H9 (cell line): ENCODE measurements at regions not wholly inside any gene's neighbourhood (a gene's known extent, or its start where the extent isn't known, plus 50 kb on each side); places are given as distances from the start of the nearest gene placed in this dataset.
"Not testable (repeated sequence)": the region's sequence is repeated elsewhere in the genome, so short reads cannot be mapped to it uniquely, and the experiment has no call there.

Experiments used
- DNase-seq: peaks from one replicate; pipeline ENCODE4 v3.0.0-alpha.2; 2017
- H2AFZ ChIP-seq: one replicate; pipeline ENCODE4 v1.6.1; 2013; ENCODE audit warnings: mild to moderate bottlenecking, low read length, control low read depth, moderate library complexity
- H2AK5ac ChIP-seq: 2 replicates; pipeline ENCODE4 v1.6.1; 2013; ENCODE audit warnings: low read length, control low read depth, mixed read lengths; ENCODE audit not compliant: insufficient read length
- H2BK120ac ChIP-seq: one replicate; pipeline ENCODE4 v1.6.1; 2013; ENCODE audit warnings: low read depth, mild to moderate bottlenecking, low read length, control low read depth, inconsistent platforms; ENCODE audit not compliant: poor library complexity, severe bottlenecking
- H2BK12ac ChIP-seq: 2 replicates; pipeline ENCODE4 v1.6.1; 2013; ENCODE audit warnings: low read length, control low read depth, mixed read lengths, low read depth; ENCODE audit not compliant: insufficient read length
- H2BK15ac ChIP-seq: 2 replicates; pipeline ENCODE4 v1.6.1; 2013; ENCODE audit warnings: low read depth, low read length, control low read depth
- H2BK20ac ChIP-seq: one replicate; pipeline ENCODE4 v1.6.1; 2013; ENCODE audit warnings: low read depth, mild to moderate bottlenecking, low read length, control low read depth, inconsistent platforms; ENCODE audit not compliant: poor library complexity, severe bottlenecking
- H2BK5ac ChIP-seq: 2 replicates; pipeline ENCODE4 v1.6.1; 2013; ENCODE audit warnings: low read length, control low read depth, mixed read lengths; ENCODE audit not compliant: insufficient read length
- H3K14ac ChIP-seq: 2 replicates; pipeline ENCODE4 v1.6.1; 2013; ENCODE audit warnings: low read length, control low read depth; ENCODE audit not compliant: insufficient read depth
- H3K18ac ChIP-seq: 2 replicates; pipeline ENCODE4 v1.6.1; 2013; ENCODE audit warnings: low read depth, mild to moderate bottlenecking, mixed read lengths, low read length, control low read depth; ENCODE audit not compliant: insufficient read length
- H3K23ac ChIP-seq: 2 replicates; pipeline ENCODE4 v1.6.1; 2013; ENCODE audit warnings: low read length, control low read depth, mixed read lengths, low read depth; ENCODE audit not compliant: insufficient read length
- H3K23me2 ChIP-seq: 2 replicates; pipeline ENCODE4 v1.6.1; 2013; ENCODE audit warnings: low read depth, mild to moderate bottlenecking, mixed read lengths, low read length, control low read depth; ENCODE audit not compliant: insufficient read length, poor library complexity, severe bottlenecking
- H3K27ac ChIP-seq: 2 replicates; pipeline ENCODE4 v1.5.1; 2013; ENCODE audit warnings: low read length, control low read depth, mixed read lengths, low read depth; ENCODE audit not compliant: insufficient read length
- H3K27me3 ChIP-seq: 2 replicates; pipeline ENCODE4 v1.6.1; 2013; ENCODE audit warnings: low read length, control low read depth, inconsistent platforms; ENCODE audit not compliant: insufficient read depth
- H3K4ac ChIP-seq: 2 replicates; pipeline ENCODE4 v1.6.1; 2013; ENCODE audit warnings: low read depth, mild to moderate bottlenecking, control low read depth, inconsistent platforms, low read length, moderate library complexity
- H3K4me1 ChIP-seq: 2 replicates; pipeline ENCODE4 v1.6.1; 2013; ENCODE audit warnings: low read length, control low read depth, inconsistent platforms; ENCODE audit not compliant: insufficient read depth
- H3K4me2 ChIP-seq: 2 replicates; pipeline ENCODE4 v1.6.1; 2013; ENCODE audit warnings: low read length, control low read depth, mixed read lengths; ENCODE audit not compliant: insufficient read length, insufficient read depth
- H3K56ac ChIP-seq: 2 replicates; pipeline ENCODE4 v1.6.1; 2013; ENCODE audit warnings: low read depth, mild to moderate bottlenecking, mixed read lengths, low read length, control low read depth; ENCODE audit not compliant: insufficient read length
- H3K79me1 ChIP-seq: 2 replicates; pipeline ENCODE4 v1.6.1; 2013; ENCODE audit warnings: low read depth, mild to moderate bottlenecking, moderate library complexity, low read length, control low read depth, inconsistent platforms; ENCODE audit not compliant: insufficient read depth, poor library complexity, severe bottlenecking
- H3K79me2 ChIP-seq: 2 replicates; pipeline ENCODE4 v1.6.1; 2013; ENCODE audit warnings: low read length, control low read depth, inconsistent platforms; ENCODE audit not compliant: insufficient read depth
- H3K9ac ChIP-seq: 2 replicates; pipeline ENCODE4 v1.6.1; 2013; ENCODE audit warnings: low read length, control low read depth, mixed read lengths; ENCODE audit not compliant: insufficient read length; ENCODE audit errors: extremely low read depth
- H3K9me3 ChIP-seq: one replicate; pipeline ENCODE4 v1.6.1; 2013; ENCODE audit warnings: low read depth, low read length, inconsistent platforms; ENCODE audit not compliant: control insufficient read depth
- H3T11ph ChIP-seq: one replicate; pipeline ENCODE4 v1.6.1; 2013; ENCODE audit warnings: mild to moderate bottlenecking, low read length, control low read depth, inconsistent platforms
- H4K20me1 ChIP-seq: one replicate; pipeline ENCODE4 v1.6.1; 2013; ENCODE audit not compliant: control insufficient read depth, insufficient read length, insufficient read depth
- H4K5ac ChIP-seq: 2 replicates; pipeline ENCODE4 v1.6.1; 2013; ENCODE audit warnings: low read depth, mild to moderate bottlenecking, mixed read lengths, low read length, control low read depth; ENCODE audit not compliant: insufficient read length
- H4K8ac ChIP-seq: replicated peaks from 2 replicates; pipeline ENCODE4 v1.6.1; 2013; ENCODE audit warnings: low read length, control low read depth, mixed read lengths, low read depth; ENCODE audit not compliant: insufficient read length
- H4K91ac ChIP-seq: 2 replicates; pipeline ENCODE4 v1.6.1; 2013; ENCODE audit warnings: low read depth, mild to moderate bottlenecking, moderate library complexity, mixed read lengths, low read length, control low read depth; ENCODE audit not compliant: insufficient read length
- H3K27ac Mint-ChIP-seq, 3 experiments: 2 replicates in 2 of 3; 3 replicates in 1 of 3; pipeline ENCODE4 v1.8.0; 2020 to 2021; ENCODE audit warnings: mixed read lengths in 3 of 3, mild to moderate bottlenecking in 1 of 3, moderate library complexity in 1 of 3
- H3K27me3 Mint-ChIP-seq: 2 replicates; pipeline ENCODE4 v1.8.0; 2021; ENCODE audit warnings: low read depth, mild to moderate bottlenecking, moderate library complexity, mixed read lengths
- H3K36me3 Mint-ChIP-seq, 3 experiments: 2 replicates in 2 of 3; 3 replicates in 1 of 3; pipeline ENCODE4 v1.8.0; 2020 to 2021; ENCODE audit warnings: low read depth in 3 of 3, mixed read lengths in 3 of 3; ENCODE audit not compliant: insufficient read depth in 1 of 3
- H3K4me1 Mint-ChIP-seq, 2 experiments: 2 replicates each; pipeline ENCODE4 v1.8.0; 2020; ENCODE audit warnings: mixed read lengths in 2 of 2
- H3K4me3 Mint-ChIP-seq, 2 experiments: 2 replicates in 1 of 2; 3 replicates in 1 of 2; pipeline ENCODE4 v1.8.0; 2020 to 2021; ENCODE audit warnings: mild to moderate bottlenecking in 2 of 2, mixed read lengths in 2 of 2, moderate library complexity in 1 of 2
- H3K9me3 Mint-ChIP-seq, 2 experiments: 2 replicates in 1 of 2; 3 replicates in 1 of 2; pipeline ENCODE4 v1.8.0; 2020; ENCODE audit warnings: mild to moderate bottlenecking in 2 of 2, mixed read lengths in 2 of 2, moderate library complexity in 1 of 2
- CTCF ChIP-seq: fragments of 200-600 bp; sonication (generic); conservative IDR thresholded peaks from 3 replicates; pipeline ENCODE4 v1.8.0; 2021; ENCODE audit warnings: antibody characterized with exemption, mild to moderate bottlenecking
- WGBS: extraction: QIAGEN DNeasy Blood & Tissue Kit; methylation state at CpG from one replicate; pipeline ENCODE4 v1.1.7; 2013; ENCODE audit warnings: missing lambda C conversion rate, low lambda C conversion rate, mixed read lengths; ENCODE audit not compliant: insufficient read length; ENCODE audit errors: extremely low coverage; 5-methylcytosine and 5-hydroxymethylcytosine counted together

- Histone ChIP-seq H3K23me2 (no peaks in the 10 kb centered on the region), H4K20me1 (no peaks in the 10 kb centered on the region), H3K9me3 (no peaks in the 10 kb centered on the region), H3K27me3 (no peaks in the 10 kb centered on the region), H3K23ac (no peak overlapping the region), H3K18ac (no peak overlapping the region), H2BK5ac (no peak overlapping the region), H4K5ac (no peak overlapping the region), H2AFZ (no peak overlapping the region), H4K91ac (no peak overlapping the region), H3T11ph (no peak overlapping the region), H2BK20ac (no peak overlapping the region), H3K79me1 (no peaks in the 10 kb centered on the region), H3K56ac (no peak overlapping the region), H2AK5ac (no peak overlapping the region), H3K14ac (no peak overlapping the region), H3K9ac (no peak overlapping the region), H3K4ac (no peak overlapping the region), H3K27ac (no peak overlapping the region), H3K79me2 (no peaks in the 10 kb centered on the region), H2BK12ac (no peak overlapping the region), H3K4me1 (no peaks in the 10 kb centered on the region), H2BK15ac (no peak overlapping the region), H4K8ac (no peak overlapping the region), H3K4me2 (no peak overlapping the region), H2BK120ac (no peak overlapping the region)
- Mint-ChIP-seq H3K9me3 (no peaks in the 10 kb centered on the region; a peak in 1 of 5 replicates), H3K4me1 (0 out of 4 replicates have a peak, but pooled peaks cover 0 to 2% of the 10 kb centered on the region in 2 experiments), H3K4me3 (no peak overlapping the region), H3K27ac (no peak overlapping the region), H3K36me3 (no peaks in the 10 kb centered on the region; a peak in 1 of 7 replicates), H3K27me3 (no peaks in the 10 kb centered on the region)
- no peak for TF ChIP-seq CTCF
- DNase-seq, result no peak
Observed at GRCh38 chr4:28109801-28110200, 1249.2 kb downstream of the STIM2 start.

GRCh38 chr4:28112691-28113335 lies 1252.2 kb downstream of the STIM2 start:
- peaks cover 0 to 12% (median 7%) of the 10 kb centered on the region in 3 experiments; a peak in 4 of 7 replicates for H3K36me3 Mint-ChIP-seq
- not testable (repeated sequence) for H3K4ac ChIP-seq, H3K56ac ChIP-seq, H3K9me3 ChIP-seq, H4K20me1 ChIP-seq, H4K8ac ChIP-seq, H3K14ac ChIP-seq, H2BK20ac ChIP-seq, H4K91ac ChIP-seq, H3K4me3 Mint-ChIP-seq, H2AFZ ChIP-seq, H2BK15ac ChIP-seq, H3K23me2 ChIP-seq, H3K4me1 ChIP-seq, H3K79me2 ChIP-seq, H3T11ph ChIP-seq, H3K4me2 ChIP-seq, H4K5ac ChIP-seq, H3K27ac Mint-ChIP-seq, H2BK12ac ChIP-seq, H3K9ac ChIP-seq, H3K79me1 ChIP-seq, H3K23ac ChIP-seq, H2AK5ac ChIP-seq, H2BK120ac ChIP-seq, H2BK5ac ChIP-seq, H3K4me1 Mint-ChIP-seq, H3K9me3 Mint-ChIP-seq, H3K27me3 ChIP-seq, H3K27me3 Mint-ChIP-seq, H3K27ac ChIP-seq, H3K18ac ChIP-seq
- peak; percentile 31 for DNase-seq
- no CpG with 5 or more reads among the region's 29 CpGs for WGBS
